Activated CD4-positive, alpha-beta T cell treated with anti-CD3 and anti-CD28 coated beads, Interleukin-2, amount 10 ng/mL, durations not matched to agents 24 days and 14 days (primary cell): ENCODE measurements at regions not wholly inside any gene's neighbourhood (a gene's known extent, or its start where the extent isn't known, plus 50 kb on each side); places are given as distances from the start of the nearest gene placed in this dataset.

Experiments
- DNase-seq: peaks from one replicate; pipeline ENCODE4 v3.0.0; 2022
- H3K27ac Mint-ChIP-seq: one replicate; pipeline ENCODE4 v1.8.0; 2022; ENCODE audit warnings: mild to moderate bottlenecking, mixed read lengths
- H3K27me3 Mint-ChIP-seq: one replicate; pipeline ENCODE4 v1.8.0; 2022; ENCODE audit warnings: mixed read lengths
- H3K36me3 Mint-ChIP-seq: one replicate; pipeline ENCODE4 v1.8.0; 2022; ENCODE audit warnings: low read depth, mild to moderate bottlenecking, mixed read lengths
- H3K4me1 Mint-ChIP-seq: one replicate; pipeline ENCODE4 v1.8.0; 2021; ENCODE audit warnings: mixed read lengths
- H3K4me3 Mint-ChIP-seq: one replicate; pipeline ENCODE4 v1.8.0; 2022; ENCODE audit warnings: mild to moderate bottlenecking, moderate library complexity, mixed read lengths
- H3K9me3 Mint-ChIP-seq: one replicate; pipeline ENCODE4 v1.8.0; 2021; ENCODE audit warnings: mixed read lengths
- intact Hi-C: fragments of 100-400 bp; cut with micrococcal nuclease; formaldehyde crosslinking; loops from one replicate; pipeline ENCODE4 v1.15.1; 2023

- H3K36me3 Mint-ChIP-seq, result no peaks in the 10 kb centered on the region
- DNase-seq, result no peak
- intact Hi-C loops, result no loop called here
- H3K27ac Mint-ChIP-seq, result no peak overlapping the region
- H3K27me3 Mint-ChIP-seq, result no peaks in the 10 kb centered on the region
- no peak overlapping the region for H3K4me3 Mint-ChIP-seq
- H3K9me3 Mint-ChIP-seq, result peaks cover 4% of the 10 kb centered on the region
- H3K4me1 Mint-ChIP-seq, result no peaks in the 10 kb centered on the region
Measured at GRCh38 chr18:68072744-68073143, 556.2 kb upstream of the DSEL start.

GRCh38 chr18:68060871-68061270 lies 544.4 kb upstream of the DSEL start:
- no peak overlapping the region for H3K27ac Mint-ChIP-seq
- no peaks in the 10 kb centered on the region for H3K9me3 Mint-ChIP-seq
- H3K36me3 Mint-ChIP-seq, result no peaks in the 10 kb centered on the region
- no peak for DNase-seq
- H3K4me3 Mint-ChIP-seq, result no peak overlapping the region
- H3K4me1 Mint-ChIP-seq, result no peaks in the 10 kb centered on the region
- intact Hi-C loops, result no loop called here
- H3K27me3 Mint-ChIP-seq, result no peaks in the 10 kb centered on the region

GRCh38 chr18:68056936-68057335 lies 540.4 kb upstream of the DSEL start:
- no peaks in the 10 kb centered on the region for H3K4me1 Mint-ChIP-seq
- no peaks in the 10 kb centered on the region for H3K36me3 Mint-ChIP-seq
- intact Hi-C loops, result no loop called here

GRCh38 chr18:68054669-68055068 lies 538.1 kb upstream of the DSEL start:
- Mint-ChIP-seq H3K27me3 (no peaks in the 10 kb centered on the region), H3K9me3 (no peaks in the 10 kb centered on the region), H3K27ac (no peak overlapping the region), H3K4me1 (no peaks in the 10 kb centered on the region), H3K36me3 (no peaks in the 10 kb centered on the region), H3K4me3 (no peak overlapping the region)
- DNase-seq, result no peak
- intact Hi-C loops, result no loop called here

More at GRCh38 chr18:68056936-68057335, 540.4 kb upstream of the DSEL start:
- no peaks in the 10 kb centered on the region for H3K27me3 Mint-ChIP-seq
- no peak overlapping the region for H3K27ac Mint-ChIP-seq
- no peak for DNase-seq
- no peaks in the 10 kb centered on the region for H3K9me3 Mint-ChIP-seq
- H3K4me3 Mint-ChIP-seq, result no peak overlapping the region

GRCh38 chr18:68053290-68053689 lies 536.8 kb upstream of the DSEL start:
- Mint-ChIP-seq H3K4me1 (no peaks in the 10 kb centered on the region), H3K36me3 (no peaks in the 10 kb centered on the region), H3K4me3 (no peak overlapping the region), H3K27ac (no peak overlapping the region), H3K9me3 (no peaks in the 10 kb centered on the region), H3K27me3 (no peaks in the 10 kb centered on the region)
- intact Hi-C loops, result no loop called here
- no peak for DNase-seq

- H3K9me3 Mint-ChIP-seq, result no peaks in the 10 kb centered on the region
- no peaks in the 10 kb centered on the region for H3K4me1 Mint-ChIP-seq
- intact Hi-C loops, result no loop called here
- no peaks in the 10 kb centered on the region for H3K27me3 Mint-ChIP-seq
- H3K27ac Mint-ChIP-seq, result no peak overlapping the region
- no peak for DNase-seq
- H3K4me3 Mint-ChIP-seq, result no peak overlapping the region
- H3K36me3 Mint-ChIP-seq, result no peaks in the 10 kb centered on the region
Measured at GRCh38 chr18:68041327-68041726, 524.8 kb upstream of the DSEL start.

GRCh38 chr18:68040198-68040597 lies 523.7 kb upstream of the DSEL start:
- Mint-ChIP-seq H3K27me3 (no peaks in the 10 kb centered on the region), H3K27ac (no peak overlapping the region), H3K9me3 (no peaks in the 10 kb centered on the region)

GRCh38 chr18:68035774-68036522 lies 519.4 kb upstream of the DSEL start:
- Mint-ChIP-seq H3K4me1 (no peaks in the 10 kb centered on the region), H3K4me3 (no peak overlapping the region), H3K9me3 (no peaks in the 10 kb centered on the region), H3K27me3 (no peaks in the 10 kb centered on the region), H3K36me3 (no peaks in the 10 kb centered on the region), H3K27ac (no peak overlapping the region)
- intact Hi-C loops, result no loop called here
- DNase-seq, result no peak

More at GRCh38 chr18:68040198-68040597, 523.7 kb upstream of the DSEL start:
- Mint-ChIP-seq H3K4me1 (no peaks in the 10 kb centered on the region), H3K4me3 (no peak overlapping the region), H3K36me3 (no peaks in the 10 kb centered on the region)
- intact Hi-C loops, result no loop called here
- DNase-seq, result no peak

GRCh38 chr18:68034296-68034695 lies 517.8 kb upstream of the DSEL start:
- DNase-seq, result no peak
- H3K27me3 Mint-ChIP-seq, result no peaks in the 10 kb centered on the region
- no peaks in the 10 kb centered on the region for H3K36me3 Mint-ChIP-seq
- no peak overlapping the region for H3K4me3 Mint-ChIP-seq
- H3K4me1 Mint-ChIP-seq, result no peaks in the 10 kb centered on the region
- no peak overlapping the region for H3K27ac Mint-ChIP-seq
- intact Hi-C loops, result no loop called here
- H3K9me3 Mint-ChIP-seq, result no peaks in the 10 kb centered on the region

- no peaks in the 10 kb centered on the region for H3K36me3 Mint-ChIP-seq
- no peak for DNase-seq
- H3K27me3 Mint-ChIP-seq, result no peaks in the 10 kb centered on the region
- H3K4me3 Mint-ChIP-seq, result no peak overlapping the region
- no peak overlapping the region for H3K27ac Mint-ChIP-seq
- no peaks in the 10 kb centered on the region for H3K9me3 Mint-ChIP-seq
- intact Hi-C loops, result no loop called here
- H3K4me1 Mint-ChIP-seq, result no peaks in the 10 kb centered on the region
Measured at GRCh38 chr18:68033466-68033865, 516.9 kb upstream of the DSEL start.

GRCh38 chr18:68024716-68025115 lies 508.2 kb upstream of the DSEL start:
- no peaks in the 10 kb centered on the region for H3K36me3 Mint-ChIP-seq
- DNase-seq, result no peak
- no peaks in the 10 kb centered on the region for H3K27me3 Mint-ChIP-seq
- no peak overlapping the region for H3K27ac Mint-ChIP-seq
- intact Hi-C loops, result no loop called here
- no peaks in the 10 kb centered on the region for H3K4me1 Mint-ChIP-seq
- H3K4me3 Mint-ChIP-seq, result no peak overlapping the region
- H3K9me3 Mint-ChIP-seq, result no peaks in the 10 kb centered on the region

GRCh38 chr18:68017385-68017784 lies 500.9 kb upstream of the DSEL start:
- H3K36me3 Mint-ChIP-seq, result no peaks in the 10 kb centered on the region
- no peak overlapping the region for H3K4me3 Mint-ChIP-seq
- H3K27me3 Mint-ChIP-seq, result no peaks in the 10 kb centered on the region

GRCh38 chr18:67997496-67997895 lies 481.0 kb upstream of the DSEL start:
- H3K4me3 Mint-ChIP-seq, result no peak overlapping the region
- DNase-seq, result no peak
- no peaks in the 10 kb centered on the region for H3K36me3 Mint-ChIP-seq
- H3K27ac Mint-ChIP-seq, result no peak overlapping the region
- no peaks in the 10 kb centered on the region for H3K4me1 Mint-ChIP-seq
- intact Hi-C loops, result no loop called here
- no peaks in the 10 kb centered on the region for H3K27me3 Mint-ChIP-seq
- no peaks in the 10 kb centered on the region for H3K9me3 Mint-ChIP-seq

More at GRCh38 chr18:68017385-68017784, 500.9 kb upstream of the DSEL start:
- no peaks in the 10 kb centered on the region for H3K9me3 Mint-ChIP-seq
- DNase-seq, result no peak
- intact Hi-C loops, result no loop called here
- H3K27ac Mint-ChIP-seq, result no peak overlapping the region
- H3K4me1 Mint-ChIP-seq, result no peaks in the 10 kb centered on the region

- intact Hi-C loops, result no loop called here
- H3K36me3 Mint-ChIP-seq, result no peaks in the 10 kb centered on the region
- H3K9me3 Mint-ChIP-seq, result no peaks in the 10 kb centered on the region
Measured at GRCh38 chr18:67995769-67996168, 479.2 kb upstream of the DSEL start.

GRCh38 chr18:67980241-67980640 lies 463.7 kb upstream of the DSEL start:
- intact Hi-C loops, result no loop called here
- no peak for DNase-seq
- Mint-ChIP-seq H3K4me1 (no peaks in the 10 kb centered on the region), H3K9me3 (no peaks in the 10 kb centered on the region), H3K36me3 (no peaks in the 10 kb centered on the region), H3K27me3 (no peaks in the 10 kb centered on the region), H3K27ac (no peak overlapping the region), H3K4me3 (no peak overlapping the region)

More at GRCh38 chr18:67995769-67996168, 479.2 kb upstream of the DSEL start:
- no peak for DNase-seq
- Mint-ChIP-seq H3K27me3 (no peaks in the 10 kb centered on the region), H3K27ac (no peak overlapping the region), H3K4me1 (no peaks in the 10 kb centered on the region), H3K4me3 (no peak overlapping the region)
